HCT116 (cell line): ENCODE measurements at regions not wholly inside any gene's neighbourhood (a gene's known extent, or its start where the extent isn't known, plus 50 kb on each side); places are given as distances from the start of the nearest gene placed in this dataset.

Source experiments
- ATAC-seq: fragments of 200-7000 bp; cut with Tn5 transposase; 2 replicates; pipeline ENCODE4 v1.9.1; 2020; ENCODE audit warnings: mild to moderate bottlenecking, moderate library complexity
- BruUV-seq: library from RNA; stranded (reverse); fragments of 400-500 nt; replicated peaks from 2 replicates; lab custom pipeline; 2021; lab: Mats Ljungman, UMichigan
- CTCF ChIA-PET: fragments of 300-600 bp; sonication (Branson Sonifier 250); formaldehyde crosslinking; loops from one replicate; lab custom pipeline; 2021; ENCODE audit warnings: antibody characterized with exemption; lab: Charles Lee
- POLR2A ChIA-PET: fragments of 300-600, 350-600 bp; sonication (Branson Sonifier 250); formaldehyde crosslinking; loops from one replicate; lab custom pipeline; 2021; ENCODE audit warnings: antibody characterized with exemption; lab: Charles Lee
- RAD21 ChIA-PET, 2 experiments: fragments of 300-600 bp; sonication (Branson Sonifier 250); formaldehyde crosslinking; loops; one replicate each; lab custom pipeline; 2023; ENCODE audit warnings: low total read pairs in 2 of 2; ENCODE audit not compliant: uncharacterized antibody in 2 of 2, unreplicated experiment in 2 of 2, low non-redundant PET in 1 of 2; lab: Charles Lee
- DNase-seq: peaks from one replicate; pipeline ENCODE4 v3.0.0-alpha.2; 2010; ENCODE audit warnings: low read depth, low spot score
- H2AFZ ChIP-seq: fragments of 200-600 bp; shearing (Covaris generic), sonication (generic); 2 replicates; pipeline ENCODE4 v1.6.1; 2017; ENCODE audit warnings: low read depth, mixed run types, mixed read lengths, antibody characterized with exemption, low read length; ENCODE audit not compliant: poor library complexity, severe bottlenecking
- H3K27ac ChIP-seq: 2 replicates; pipeline ENCODE4 v1.5.1; 2012; ENCODE audit warnings: low read depth, low read length
- H3K27me3 ChIP-seq: fragments of 200-600 bp; sonication (generic); 2 replicates; pipeline ENCODE4 v1.6.1; 2016; ENCODE audit warnings: mixed run types, low read length, mixed read lengths; ENCODE audit not compliant: insufficient read depth
- H3K36me3 ChIP-seq, 2 experiments: fragments of 200-500 bp in 1 of 2; fragments of 200-600 bp in 1 of 2; sonication (Bioruptor generic) in 1 of 2; sonication (generic) in 1 of 2; 2 replicates each; pipeline versions ENCODE4 v1.5.1 to v1.6.1; 2014 to 2016; ENCODE audit warnings: low read length in 2 of 2, inconsistent platforms in 1 of 2, mixed read lengths in 1 of 2, mixed run types in 1 of 2; ENCODE audit not compliant: insufficient read depth in 2 of 2, control insufficient read depth in 1 of 2
- H3K4me1 ChIP-seq, 2 experiments: fragments of 200-600 bp in 1 of 2; sonication (generic) in 1 of 2; 2 replicates each; pipeline versions ENCODE4 v1.5.1 to v1.6.1; 2012 to 2017; ENCODE audit warnings: low read length in 2 of 2, inconsistent platforms in 1 of 2, mild to moderate bottlenecking in 1 of 2, mixed read lengths in 1 of 2, mixed run types in 1 of 2, moderate library complexity in 1 of 2; ENCODE audit not compliant: insufficient read depth in 2 of 2, control insufficient read depth in 1 of 2
- H3K4me2 ChIP-seq: fragments of 200-600 bp; sonication (generic); 2 replicates; pipeline ENCODE4 v1.6.1; 2017; ENCODE audit warnings: mixed run types, low read length, mixed read lengths
- H3K4me3 ChIP-seq, 2 experiments: fragments of 200-600 bp in 1 of 2; sonication (generic) in 1 of 2; replicated peaks in 1 of 2; 2 replicates each; pipeline ENCODE4 v1.5.1; 2011 to 2016; ENCODE audit warnings: low read length in 2 of 2, control low read depth in 1 of 2, low read depth in 1 of 2, mild to moderate bottlenecking in 1 of 2, mixed read lengths in 1 of 2, mixed run types in 1 of 2
- H3K79me2 ChIP-seq: fragments of 200-600 bp; sonication (generic); 2 replicates; pipeline ENCODE4 v1.6.1; 2017; ENCODE audit warnings: mild to moderate bottlenecking, mixed run types, low read length, moderate library complexity, mixed read lengths; ENCODE audit not compliant: insufficient read depth
- H3K9ac ChIP-seq: fragments of 200-600 bp; sonication (generic); 2 replicates; pipeline ENCODE4 v1.6.1; 2016; ENCODE audit warnings: low read length, mixed read lengths
- H3K9me2 ChIP-seq: fragments of 200-600 bp; sonication (generic), shearing (Covaris generic); 2 replicates; pipeline ENCODE4 v1.6.1; 2017; ENCODE audit warnings: mixed run types, mild to moderate bottlenecking, moderate library complexity; ENCODE audit not compliant: insufficient read depth
- H3K9me3 ChIP-seq, 2 experiments: fragments of 200-500 bp in 1 of 2; fragments of 200-600 bp in 1 of 2; sonication (Bioruptor generic) in 1 of 2; sonication (generic) in 1 of 2; 2 replicates each; pipeline ENCODE4 v1.6.1; 2014 to 2017; ENCODE audit warnings: low read length in 2 of 2, mixed read lengths in 2 of 2, inconsistent platforms in 1 of 2, low read depth in 1 of 2, mild to moderate bottlenecking in 1 of 2, mixed run types in 1 of 2, moderate library complexity in 1 of 2; ENCODE audit not compliant: control insufficient read depth in 1 of 2, insufficient read depth in 1 of 2
- H4K20me1 ChIP-seq: fragments of 200-600 bp; sonication (generic), shearing (Covaris generic); 2 replicates; pipeline ENCODE4 v1.6.1; 2017; ENCODE audit warnings: mixed run types, mild to moderate bottlenecking, moderate library complexity; ENCODE audit not compliant: insufficient read depth
- CTCF ChIP-seq, 3 experiments: fragments of 200-600 bp in 1 of 3; sonication (generic) in 1 of 3; IDR thresholded peaks in 2 of 3; conservative IDR thresholded peaks in 1 of 3; 2 replicates each; pipeline ENCODE4 v1.5.1; 2012 to 2017; ENCODE audit warnings: low read depth in 2 of 3, low read length in 2 of 3, antibody characterized with exemption in 1 of 3, borderline replicate concordance in 1 of 3, control low read depth in 1 of 3, mild to moderate bottlenecking in 1 of 3, mixed read lengths in 1 of 3, mixed run types in 1 of 3, moderate library complexity in 1 of 3; ENCODE audit not compliant: insufficient read depth in 1 of 3
- ELF1 ChIP-seq: IDR thresholded peaks from 2 replicates; pipeline ENCODE4 v1.6.1; 2012; ENCODE audit warnings: low read depth, borderline replicate concordance
- FOSL1 ChIP-seq: IDR thresholded peaks from 2 replicates; pipeline ENCODE4 v1.6.1; 2012; ENCODE audit warnings: low read depth
- MAX ChIP-seq: IDR thresholded peaks from 2 replicates; pipeline ENCODE4 v1.6.1; 2012
- POLR2A ChIP-seq: IDR thresholded peaks from 2 replicates; pipeline ENCODE4 v1.7.0; 2011; ENCODE audit warnings: borderline replicate concordance; ENCODE audit not compliant: insufficient read depth, insufficient read length; ENCODE audit errors: extremely low read depth
- RAD21 ChIP-seq: IDR thresholded peaks from 2 replicates; pipeline ENCODE4 v1.6.1; 2012; ENCODE audit warnings: low read depth, mild to moderate bottlenecking
- SRF ChIP-seq: IDR thresholded peaks from 2 replicates; pipeline ENCODE4 v1.6.1; 2012; ENCODE audit warnings: low read depth
- YY1 ChIP-seq: IDR thresholded peaks from 2 replicates; pipeline ENCODE4 v1.6.1; 2011; ENCODE audit warnings: low read length, low read depth, moderate library complexity, mild to moderate bottlenecking; ENCODE audit not compliant: insufficient replicate concordance; ENCODE audit errors: extremely low read depth
- intact Hi-C: fragments of 100-400 bp; cut with micrococcal nuclease; formaldehyde crosslinking; loops from 2 replicates; pipeline ENCODE4 v1.10.0; 2022

- no peaks in the 10 kb centered on the region for H4K20me1 ChIP-seq
- H3K27me3 ChIP-seq, result no peaks in the 10 kb centered on the region
- BruUV-seq, result no TSS peak
- intact Hi-C loops, result no loop called here
- H3K79me2 ChIP-seq, result no peaks in the 10 kb centered on the region
- no peak overlapping the region for H3K4me3 ChIP-seq
- DNase-seq, result no peak
- ChIA-PET POLR2A (no interaction called here), RAD21 (no interaction called here), CTCF (no interaction called here)
- no peak overlapping the region for H3K4me2 ChIP-seq
- ATAC-seq, result no peak
- no peaks in the 10 kb centered on the region for H3K9me2 ChIP-seq
- TF ChIP-seq SRF, result no peak
- no peak for TF ChIP-seq FOSL1
- TF ChIP-seq YY1, result no peak
- no peak for TF ChIP-seq CTCF (IDR thresholded peaks at IDR 0.05 in 2 of 3, conservative IDR thresholded peaks at IDR 0.05 in 1 of 3; ENCODE audit: borderline replicate concordance in 1 of 3, insufficient read depth in 1 of 3, low read depth in 2 of 3, low read length in 2 of 3)
- no peak for TF ChIP-seq POLR2A
- TF ChIP-seq ELF1, result no peak
- no peaks in the 10 kb centered on the region for H3K36me3 ChIP-seq
- no peak overlapping the region for H3K9ac ChIP-seq
- H2AFZ ChIP-seq, result no peak overlapping the region
- H3K9me3 ChIP-seq, result peaks cover 0 to 13% of the 10 kb centered on the region in 2 experiments; a peak in 2 of 4 replicates
- H3K4me1 ChIP-seq, result no peaks in the 10 kb centered on the region
- H3K27ac ChIP-seq, result no peak overlapping the region
Measured at GRCh38 chr2:34578641-34579040, 979.5 kb upstream of the FAM98A start.

GRCh38 chr2:34570266-34570872 lies 971.3 kb upstream of the FAM98A start:
- ChIA-PET CTCF (no interaction called here), RAD21 (no interaction called here), POLR2A (no interaction called here)
- H2AFZ ChIP-seq, result no peak overlapping the region
- no peaks in the 10 kb centered on the region for H3K79me2 ChIP-seq
- H3K27ac ChIP-seq, result no peak overlapping the region
- H3K9me3 ChIP-seq, result peaks cover 0 to 22% of the 10 kb centered on the region in 2 experiments; a peak in 2 of 4 replicates
- DNase-seq, result no peak
- no TSS peak for BruUV-seq
- H3K4me1 ChIP-seq, result no peaks in the 10 kb centered on the region
- H3K9ac ChIP-seq, result no peak overlapping the region
- H3K9me2 ChIP-seq, result no peaks in the 10 kb centered on the region
- H4K20me1 ChIP-seq, result no peaks in the 10 kb centered on the region
- TF ChIP-seq MAX, result no peak
- TF ChIP-seq RAD21, result peak; percentile 9; the same call in 1 of the 2 replicates
- no peak overlapping the region for H3K4me3 ChIP-seq
- intact Hi-C loops, result no loop called here
- no peaks in the 10 kb centered on the region for H3K27me3 ChIP-seq
- no peak overlapping the region for H3K4me2 ChIP-seq
- H3K36me3 ChIP-seq, result no peaks in the 10 kb centered on the region
- ATAC-seq, result no peak
